Islet of Langerhans (tissue), 1 donor: ENCODE measurements at regions not wholly inside any gene's neighbourhood (a gene's known extent, or its start where the extent isn't known, plus 50 kb on each side); places are given as distances from the start of the nearest gene placed in this dataset.

Source experiments
- FAIRE-seq: peaks from one replicate; lab custom pipeline; 2011; peaks lifted over from hg19 to GRCh38; lab: Jason Lieb, UNC

DNA sequence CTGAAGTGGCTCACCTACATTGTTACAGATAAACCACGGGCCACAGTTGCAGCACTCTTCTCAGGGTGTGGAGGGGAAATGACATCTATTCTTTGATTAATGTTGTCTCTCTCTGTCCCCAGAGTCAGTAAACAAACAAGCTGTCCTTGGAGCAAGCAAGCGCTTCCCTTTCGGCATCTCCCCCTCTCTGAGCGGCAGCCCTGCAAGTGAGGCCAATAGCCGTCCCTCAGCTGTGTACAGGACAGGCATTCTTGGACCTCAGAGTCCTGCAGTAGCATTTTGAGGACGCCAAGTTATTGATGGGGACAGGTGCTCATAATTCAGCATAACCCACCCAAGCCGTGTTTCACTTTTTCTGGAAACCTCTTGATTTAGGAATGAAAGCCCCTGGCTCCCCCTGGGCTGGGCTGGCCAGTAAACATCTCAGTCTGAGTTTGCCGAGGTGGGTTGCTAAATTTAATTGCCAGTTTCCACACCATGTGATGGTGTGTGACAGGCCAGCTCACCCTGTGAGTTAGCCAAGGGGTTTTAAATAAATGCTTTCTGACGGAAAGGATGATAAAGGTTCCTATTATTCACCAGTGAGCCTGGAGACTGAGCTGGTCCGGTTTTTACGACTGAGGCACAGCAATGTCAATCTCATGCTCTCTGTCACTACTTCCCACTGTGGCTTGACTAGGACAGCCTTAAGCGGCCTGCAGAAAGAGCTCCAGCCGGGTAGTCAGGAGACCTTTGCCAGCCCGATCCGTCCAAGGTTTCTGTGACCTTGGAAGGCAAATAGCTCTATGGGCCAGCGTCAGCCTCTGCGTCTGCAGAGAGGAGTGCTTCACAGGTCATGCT lies 214.8 kb upstream of the RREB1 start:
- no peak for FAIRE-seq

DNA sequence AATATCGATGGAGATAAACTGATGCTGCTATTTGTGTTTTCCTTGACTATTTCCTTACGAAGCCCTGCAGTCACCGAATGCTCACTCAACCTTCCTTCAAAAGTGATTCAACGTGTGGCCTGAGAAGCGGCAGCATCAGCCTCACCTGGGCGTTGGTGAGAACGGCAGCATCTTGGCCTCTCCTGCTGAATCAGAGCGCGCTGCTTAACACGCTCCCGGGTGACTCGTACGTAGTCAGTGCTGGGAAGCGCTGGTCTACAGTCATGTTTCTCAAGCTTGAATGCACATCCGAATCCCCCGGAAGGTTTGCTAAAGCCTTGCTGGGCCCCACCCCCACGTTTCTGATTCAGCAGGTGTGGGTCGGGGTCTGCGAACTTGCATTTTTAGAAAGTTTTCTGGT lies 214.1 kb upstream of the RREB1 start:
- FAIRE-seq = no peak

DNA sequence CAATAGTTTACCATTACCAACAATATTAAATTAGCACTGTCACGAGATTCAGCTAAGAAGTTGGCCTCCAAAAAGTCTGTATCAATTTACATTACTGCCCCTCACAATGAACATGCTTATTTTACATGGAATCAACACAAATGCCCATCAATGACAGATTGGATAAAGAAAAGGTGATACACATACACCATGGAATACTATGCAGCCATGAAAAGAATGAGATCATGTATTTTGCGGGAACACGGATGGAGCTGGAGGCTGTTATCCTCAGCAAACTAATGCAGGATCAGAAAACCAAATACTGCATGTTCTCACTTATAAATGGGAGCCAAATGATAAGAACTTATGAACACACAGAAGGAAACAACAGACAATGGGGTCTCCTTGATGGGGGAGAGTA lies 211.8 kb upstream of the RREB1 start:
- no peak for FAIRE-seq

DNA sequence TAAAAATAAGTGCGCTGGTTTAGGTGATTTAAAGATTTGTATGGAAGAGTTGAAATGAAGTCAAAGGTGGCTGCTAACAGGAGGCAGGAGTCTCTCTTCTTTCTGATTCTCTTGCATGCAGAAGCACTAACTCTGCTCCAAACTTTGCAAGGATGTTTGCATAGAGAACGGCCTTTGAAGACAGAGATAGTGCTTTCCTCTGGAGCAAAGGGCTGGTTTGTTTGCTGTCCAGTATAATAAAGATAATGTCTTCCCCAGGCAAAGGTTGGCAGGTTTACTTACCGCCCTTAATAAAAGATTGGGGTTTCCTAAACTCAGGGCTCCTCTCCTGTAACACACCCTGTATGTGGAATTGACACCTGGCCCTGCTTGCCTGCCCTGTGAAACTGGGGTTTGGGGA lies 210.6 kb upstream of the RREB1 start:
- FAIRE-seq = no peak

DNA sequence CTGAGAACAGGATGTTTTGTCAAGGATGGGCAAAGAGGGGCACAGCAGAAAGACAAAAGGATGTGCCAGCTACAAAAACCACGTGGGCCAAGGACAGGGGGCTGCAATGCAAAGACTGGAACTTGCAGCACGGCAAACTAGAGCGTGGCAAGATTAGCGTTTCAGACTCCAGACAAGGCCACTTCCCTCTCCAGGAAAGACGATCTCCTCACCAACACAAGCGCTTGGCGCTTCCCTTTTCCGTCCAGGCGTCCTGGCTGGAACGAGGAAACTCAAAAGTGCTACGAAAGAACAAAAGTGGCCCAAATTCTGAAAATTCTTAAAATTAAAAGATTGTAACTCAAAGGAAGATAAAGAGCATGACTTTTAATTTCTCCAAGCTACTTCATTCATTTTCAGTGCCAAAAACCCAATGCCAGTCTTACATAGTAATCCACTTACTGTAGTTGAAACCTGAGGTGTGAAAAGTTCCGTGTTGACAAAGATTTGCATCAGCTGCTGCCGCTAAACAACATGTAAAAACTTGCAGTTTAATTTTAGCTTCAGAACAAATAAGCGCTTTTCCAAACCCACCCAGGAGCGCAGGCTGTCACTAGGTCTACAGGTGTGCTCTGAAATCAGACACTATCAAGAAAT lies 207.1 kb upstream of the RREB1 start:
- FAIRE-seq = no peak

DNA sequence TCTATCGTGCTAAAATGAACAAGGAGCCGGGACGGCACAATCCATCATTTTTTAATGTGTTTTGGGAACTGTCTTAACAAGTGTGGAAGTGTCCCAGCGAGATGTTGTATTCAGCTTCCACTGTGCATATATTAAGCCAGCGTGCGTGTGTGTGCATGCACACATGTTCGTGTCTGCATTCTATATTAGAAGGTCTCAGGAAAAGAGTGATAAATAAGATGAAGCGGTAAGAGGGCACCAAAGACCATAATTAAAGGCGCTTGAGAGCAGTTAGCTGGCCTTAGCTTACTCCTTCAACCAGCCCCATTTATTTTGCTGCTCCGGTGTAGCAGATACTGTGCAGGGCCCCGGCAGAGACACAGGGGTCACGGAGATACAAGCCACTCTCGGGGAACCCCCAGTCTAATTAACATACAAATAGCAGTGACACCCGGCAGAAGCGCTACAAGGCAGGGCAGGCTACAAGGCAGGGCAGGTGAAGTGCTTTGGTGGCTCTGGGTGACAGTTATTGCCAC lies 206.5 kb upstream of the RREB1 start:
- FAIRE-seq = no peak

DNA sequence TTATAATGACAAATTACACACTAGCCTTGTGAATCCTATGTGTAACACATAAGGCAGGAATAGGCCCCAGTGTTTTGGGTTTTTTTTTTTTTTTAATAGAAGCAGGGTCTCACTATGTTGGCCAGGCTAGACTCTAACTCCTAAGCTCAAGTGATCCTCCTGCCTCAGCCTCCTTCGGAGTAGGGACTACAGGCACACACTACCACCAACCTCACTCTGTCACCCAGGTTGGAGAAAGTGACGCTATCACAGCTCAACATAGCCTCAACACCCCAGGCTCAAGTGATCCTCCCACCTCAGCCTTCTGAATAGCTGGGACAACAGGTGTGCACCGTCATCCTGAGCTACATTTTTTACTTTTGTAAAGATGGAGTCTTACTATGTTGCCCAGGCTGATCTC lies 205.8 kb upstream of the RREB1 start:
- FAIRE-seq = no peak

DNA sequence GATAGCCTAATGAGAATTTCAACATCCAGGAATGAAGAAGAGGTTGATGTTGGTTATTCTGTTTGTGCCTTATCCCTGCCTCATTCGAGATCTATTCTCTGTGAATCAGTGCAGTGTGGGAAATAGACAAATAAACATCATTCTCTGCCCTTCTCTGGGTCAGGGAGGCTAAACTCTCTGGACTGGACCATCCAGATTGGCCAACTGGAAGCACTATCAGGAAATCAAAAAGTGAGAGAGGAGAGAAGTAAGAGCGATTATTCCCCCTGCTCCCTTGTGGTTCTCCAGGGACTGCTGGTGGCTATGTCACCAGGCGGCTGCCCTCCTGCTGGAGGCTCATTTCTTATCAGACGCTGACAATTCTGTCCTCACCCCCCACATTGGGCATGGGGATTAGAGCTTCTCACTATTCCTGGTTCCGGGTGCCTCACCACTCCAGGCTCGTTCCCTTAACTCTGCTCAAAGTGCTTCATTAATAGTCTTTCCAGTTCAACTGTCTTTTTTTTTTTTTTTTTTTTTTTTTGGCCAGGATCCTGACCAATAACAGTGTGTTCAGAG lies 201.7 kb upstream of the RREB1 start:
- FAIRE-seq = no peak

DNA sequence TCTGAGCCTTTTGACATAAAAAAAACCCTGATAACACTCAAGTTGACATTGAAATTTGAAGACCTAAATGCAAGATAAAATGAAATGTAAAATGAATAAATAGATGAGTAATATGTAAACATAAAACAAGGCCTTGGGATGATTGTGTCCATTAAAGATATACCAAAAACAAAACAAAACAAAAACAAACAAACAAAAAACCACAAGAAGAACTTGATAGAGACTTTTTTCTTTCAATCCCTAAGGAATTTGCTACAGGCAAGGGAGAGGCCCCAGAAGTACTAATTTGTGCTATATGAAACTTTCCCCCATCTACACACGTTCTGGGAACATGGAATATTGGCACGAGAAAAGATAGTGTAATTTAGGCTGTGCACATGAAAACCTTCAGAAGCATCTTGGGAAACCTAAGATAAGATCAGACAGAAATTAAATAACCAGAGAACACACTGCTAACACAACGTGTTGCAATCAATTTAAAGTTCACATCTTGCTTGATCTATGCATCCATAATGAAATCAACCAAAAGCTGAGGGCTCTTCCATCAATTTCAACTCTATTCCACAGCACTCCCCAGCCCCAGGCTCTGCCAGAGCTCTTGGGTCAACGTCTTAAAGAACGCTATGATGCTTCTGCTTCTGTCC lies 201.1 kb upstream of the RREB1 start:
- no peak for FAIRE-seq

DNA sequence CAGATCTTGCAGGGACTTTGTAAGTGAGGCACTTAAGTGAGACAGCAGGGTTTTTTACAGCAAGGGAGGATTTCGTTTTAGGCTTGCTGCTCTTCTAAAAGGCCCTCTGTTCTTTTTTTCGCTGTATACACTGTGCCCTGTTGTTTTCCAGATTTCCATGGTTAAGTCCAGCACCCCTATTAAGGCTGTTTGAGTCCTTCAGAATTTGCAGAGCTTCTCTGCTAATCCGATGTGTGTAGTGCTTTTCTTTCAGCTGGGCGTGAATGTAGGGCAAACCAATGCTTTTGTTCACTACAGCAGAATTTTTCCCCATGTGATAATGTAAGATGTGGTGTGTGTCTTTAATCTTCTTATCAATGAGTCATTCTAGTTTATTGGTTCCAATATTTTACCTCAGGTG lies 200.5 kb upstream of the RREB1 start:
- no peak for FAIRE-seq

DNA sequence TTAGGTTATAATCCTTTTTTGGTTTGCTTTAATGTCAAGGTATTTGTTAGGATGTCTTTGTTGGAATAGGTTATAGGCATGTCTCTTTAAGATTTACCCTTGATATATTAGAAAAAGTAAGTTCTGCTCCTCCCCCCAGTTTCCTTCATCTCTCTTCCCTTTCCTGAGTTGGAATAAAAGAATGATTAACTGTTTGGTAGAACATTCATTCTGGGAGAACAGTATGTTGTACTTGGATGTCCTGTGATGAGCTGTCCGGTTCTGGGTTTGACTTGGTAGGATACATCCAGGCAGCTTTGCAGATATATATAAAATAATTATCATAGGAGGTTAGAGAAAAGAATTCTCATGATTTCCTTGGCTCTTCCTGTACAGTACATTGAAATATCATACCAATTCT lies 199.6 kb upstream of the RREB1 start:
- FAIRE-seq = no peak

DNA sequence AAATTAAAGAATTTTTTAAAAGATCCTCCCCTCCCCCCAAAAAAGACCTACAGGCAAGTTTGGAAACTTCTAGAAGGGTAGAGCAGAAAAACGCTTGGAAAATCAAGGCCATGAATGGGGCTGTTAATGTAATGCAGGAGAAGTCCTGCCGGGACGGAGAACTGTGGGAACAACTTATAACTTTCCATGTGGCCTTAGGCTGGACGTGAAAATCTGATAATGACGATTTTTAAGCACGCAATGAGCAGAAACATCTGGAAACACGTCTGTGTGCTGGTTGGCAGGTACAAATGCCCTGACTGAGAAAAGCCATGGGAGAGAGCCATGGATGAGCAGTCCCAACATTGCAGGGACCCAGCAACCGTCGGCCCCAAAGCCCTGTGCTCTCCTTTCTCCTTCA lies 198.7 kb upstream of the RREB1 start:
- FAIRE-seq = no peak

DNA sequence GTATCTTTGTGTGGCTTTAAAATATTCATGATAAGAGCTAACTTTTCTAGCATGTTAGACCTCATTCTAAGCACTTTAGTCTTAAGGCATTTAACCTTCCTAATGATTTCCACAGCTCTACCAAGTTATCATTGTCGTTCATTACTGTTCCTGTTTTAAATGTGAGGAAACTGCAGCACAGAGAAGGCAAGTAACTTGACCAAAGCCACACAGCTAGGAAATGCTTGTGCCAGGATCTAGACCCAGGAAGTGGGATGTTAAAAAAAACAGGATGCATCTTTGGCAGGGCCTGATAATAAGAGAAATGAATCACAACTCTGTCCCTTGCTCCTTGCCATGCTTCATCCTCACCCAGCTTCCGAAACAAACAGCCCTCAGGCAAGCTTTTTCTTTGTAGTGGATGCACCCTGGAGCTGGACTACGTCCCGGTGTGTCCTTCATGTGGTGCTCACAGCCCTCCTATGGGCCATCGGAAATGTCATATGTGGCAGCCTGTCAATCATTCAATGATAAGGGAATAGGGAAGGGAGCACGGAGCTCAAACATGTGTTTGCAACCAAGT lies 196.9 kb upstream of the RREB1 start:
- FAIRE-seq = no peak

DNA sequence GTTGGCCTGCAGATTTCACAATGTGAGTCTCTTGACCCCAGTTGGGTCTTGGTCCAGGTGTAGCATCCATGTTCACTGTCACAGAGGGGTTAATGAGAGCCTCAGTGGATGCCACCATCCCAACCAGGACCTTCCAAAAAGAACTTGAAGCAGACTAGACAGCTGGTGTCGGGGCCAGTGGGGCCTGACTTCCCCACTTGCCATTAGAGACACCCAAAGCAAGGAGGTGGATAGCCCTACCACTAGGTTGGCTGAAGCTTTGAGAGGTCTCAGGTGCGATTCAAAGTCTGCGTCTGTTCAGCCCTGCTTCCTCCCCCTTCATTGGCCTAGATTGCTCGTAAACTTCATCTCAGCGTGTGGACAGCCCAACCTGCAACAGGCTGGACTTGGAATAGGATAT lies 196.4 kb upstream of the RREB1 start:
- no peak for FAIRE-seq

DNA sequence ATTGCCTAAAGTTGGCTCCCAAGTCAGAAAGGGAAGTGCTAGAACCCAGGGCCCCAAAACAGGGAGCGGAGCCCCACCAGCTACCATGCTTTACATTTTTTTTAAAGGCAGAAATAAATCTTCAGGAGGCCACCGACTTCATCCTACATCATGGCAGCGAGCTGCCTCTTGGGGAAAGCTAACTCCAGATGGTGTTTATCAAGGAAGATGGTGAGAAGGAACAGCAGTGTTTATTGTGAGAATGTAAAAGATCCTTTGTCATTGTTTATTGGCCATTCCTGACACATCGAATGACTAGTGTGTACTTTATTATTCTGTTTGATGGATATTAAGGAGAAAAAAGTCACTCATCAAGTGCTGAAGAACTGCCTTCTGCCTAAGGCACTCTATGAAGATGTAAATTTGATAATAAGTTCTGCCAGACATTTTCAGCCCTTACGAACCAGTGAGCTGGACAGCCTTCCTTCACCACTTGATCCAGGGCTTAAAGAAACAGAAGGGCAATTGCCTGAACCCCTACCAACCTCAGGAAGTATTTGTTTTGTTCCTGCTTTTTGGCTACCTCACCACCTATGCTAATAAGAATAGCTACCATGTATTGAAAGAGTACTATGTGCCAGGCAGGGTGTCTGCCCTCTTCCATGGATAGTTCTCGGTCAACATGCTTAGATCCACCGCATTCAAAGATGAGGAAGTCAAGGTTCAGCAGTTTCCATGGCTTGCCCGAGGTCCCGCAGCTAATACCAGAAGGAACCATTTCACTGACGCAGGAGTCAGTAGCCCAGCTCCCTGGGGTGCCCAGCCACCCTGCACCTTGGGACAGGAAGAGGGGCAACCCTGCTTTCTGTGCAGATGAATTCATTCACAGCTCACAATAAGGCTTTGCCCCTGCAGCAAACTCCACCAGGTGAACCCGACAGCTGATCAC lies 194.7 kb upstream of the RREB1 start:
- no peak for FAIRE-seq

DNA sequence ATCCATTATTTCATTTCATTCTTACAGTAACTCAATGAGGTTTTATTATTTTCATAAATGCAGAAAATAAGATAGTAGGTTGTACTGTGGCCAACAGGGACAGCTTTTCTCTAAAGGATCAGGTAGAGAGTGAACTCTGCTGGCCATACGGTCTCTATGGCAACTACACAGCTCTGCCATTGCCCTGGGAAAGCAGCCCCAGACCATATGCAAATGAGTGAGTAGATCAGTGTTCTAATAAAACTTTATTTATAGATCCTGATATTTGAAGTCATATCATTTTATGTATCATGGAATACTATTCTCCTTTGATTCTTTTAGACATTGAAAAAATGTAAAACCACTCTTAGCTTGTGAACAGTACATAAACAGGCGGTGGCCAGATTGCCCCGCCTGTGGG lies 192.5 kb upstream of the RREB1 start:
- no peak for FAIRE-seq

DNA sequence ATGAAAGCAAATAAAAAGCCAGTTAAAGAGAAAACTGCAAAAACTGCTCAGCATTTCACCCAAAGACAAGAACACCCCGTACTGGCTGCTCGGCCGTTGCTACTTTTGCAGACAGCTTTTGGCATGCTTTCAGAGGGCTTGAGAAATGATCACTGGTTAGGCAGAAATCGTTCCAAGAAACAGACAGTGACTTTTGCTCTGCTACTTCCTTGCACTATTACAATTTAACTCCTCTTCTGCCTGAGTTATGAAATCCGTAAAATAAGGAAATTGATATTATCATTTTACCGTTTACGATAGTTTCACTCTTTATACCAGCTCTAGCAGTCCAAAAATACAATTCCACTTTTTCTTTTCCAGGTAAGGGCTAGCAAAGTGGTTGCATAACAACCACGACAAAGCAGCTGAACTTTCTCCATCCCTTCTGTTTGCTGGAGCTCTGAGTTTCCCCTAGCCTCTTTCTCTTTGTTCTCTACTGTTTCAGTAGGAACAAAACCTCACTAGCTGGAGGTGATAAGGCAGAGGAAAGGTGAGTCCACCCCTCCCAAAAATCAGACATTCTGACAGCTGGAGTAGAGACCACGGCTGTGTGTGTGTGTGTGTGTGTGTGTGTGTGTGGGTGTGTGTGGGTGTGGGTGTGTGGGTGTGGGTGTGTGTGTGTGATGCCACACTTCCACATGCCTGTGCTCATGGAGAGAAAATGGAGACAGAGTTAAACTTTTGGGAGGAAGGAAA lies 191.8 kb upstream of the RREB1 start:
- FAIRE-seq = no peak

DNA sequence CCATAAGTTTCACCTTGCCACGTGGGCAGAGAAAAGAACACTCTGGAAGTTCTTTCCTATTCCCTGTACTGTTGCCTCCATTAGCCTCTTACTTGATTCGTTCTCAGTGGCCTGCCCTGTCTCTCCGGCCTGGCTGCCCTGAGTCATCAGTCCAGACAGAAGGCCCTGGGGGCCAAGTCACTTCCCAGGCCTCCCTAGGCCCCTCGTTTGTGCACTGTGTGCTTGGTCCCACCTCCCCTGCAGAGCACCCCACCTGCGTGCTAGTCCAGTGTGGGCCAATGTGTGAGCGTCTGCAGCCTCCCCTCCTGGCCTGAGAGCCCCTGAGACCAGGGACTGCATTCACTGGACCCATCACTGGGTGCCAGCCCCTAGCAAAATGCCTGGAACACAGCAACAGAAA lies 191.2 kb upstream of the RREB1 start:
- FAIRE-seq = no peak

DNA sequence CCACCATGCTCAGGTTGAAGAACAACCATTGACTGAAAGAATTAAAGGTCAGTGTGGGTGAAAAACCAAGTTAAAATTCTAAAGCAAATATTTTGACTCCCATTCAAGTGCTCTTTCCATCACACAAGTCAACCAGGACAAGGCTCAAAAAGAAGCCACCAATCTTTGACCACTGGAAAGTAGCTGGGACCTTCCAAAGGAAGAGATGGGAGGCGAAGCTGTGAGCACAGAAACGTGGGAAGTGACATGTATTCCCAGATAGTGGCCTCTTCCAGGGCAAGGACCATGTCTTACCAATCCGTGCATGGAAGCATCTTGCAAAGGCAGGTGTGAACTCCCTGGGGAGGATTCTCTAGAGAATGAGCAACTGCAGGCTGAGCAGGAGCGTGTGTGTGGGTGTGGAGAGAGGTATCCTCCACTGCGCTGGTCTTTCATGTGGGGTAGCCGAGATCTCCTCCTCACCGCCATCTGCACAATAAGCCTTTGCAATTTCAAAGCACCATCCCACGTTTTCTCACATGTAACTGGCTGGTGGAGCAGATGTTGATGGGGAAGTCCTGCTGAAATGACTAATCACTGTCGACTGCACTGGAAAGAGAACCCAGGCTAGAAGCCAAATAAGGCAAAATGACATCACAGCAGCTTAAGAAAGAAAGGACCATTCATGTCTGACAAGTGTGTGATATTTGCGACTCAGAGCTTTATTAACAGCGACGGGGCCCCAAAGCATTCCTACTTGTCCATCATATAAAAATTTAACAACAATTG lies 189.4 kb upstream of the RREB1 start:
- no peak for FAIRE-seq

DNA sequence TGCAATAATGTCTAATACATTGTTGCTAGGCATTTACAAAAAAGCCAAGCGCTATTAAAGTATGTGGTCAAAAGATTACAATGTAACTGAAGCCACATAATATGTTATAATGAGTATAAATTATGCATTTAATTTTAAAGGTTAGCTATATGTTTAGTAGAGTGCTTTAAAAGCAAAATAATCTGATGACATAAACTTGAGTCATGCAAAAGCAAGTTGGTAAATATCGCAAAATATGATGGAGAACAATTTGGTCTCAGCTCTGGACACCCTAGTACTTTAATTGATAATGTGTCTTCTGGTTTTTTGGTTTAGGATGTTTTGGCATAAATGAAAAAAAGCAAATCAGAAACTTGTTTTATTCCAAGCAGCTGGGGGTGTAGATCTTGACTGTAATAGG lies 188.6 kb upstream of the RREB1 start:
- FAIRE-seq = no peak
